VCaP (cell line): ENCODE measurements at regions not wholly inside any gene's neighbourhood (a gene's known extent, or its start where the extent isn't known, plus 50 kb on each side); places are given as distances from the start of the nearest gene placed in this dataset.
"Not testable (repeated sequence)": the region's sequence is repeated elsewhere in the genome, so short reads cannot be mapped to it uniquely, and the experiment has no call there.

Experiments
- H3K27ac ChIP-seq: fragments of 450-650 bp; 2 replicates; pipeline ENCODE4 v1.5.1; 2017
- TF ChIP-seq, protein P1 (sequence below): fragments of 450-650 bp; conservative IDR thresholded peaks from 2 replicates; pipeline ENCODE4 v1.5.1; 2017; ENCODE audit warnings: mild to moderate bottlenecking, moderate library complexity

DNA sequence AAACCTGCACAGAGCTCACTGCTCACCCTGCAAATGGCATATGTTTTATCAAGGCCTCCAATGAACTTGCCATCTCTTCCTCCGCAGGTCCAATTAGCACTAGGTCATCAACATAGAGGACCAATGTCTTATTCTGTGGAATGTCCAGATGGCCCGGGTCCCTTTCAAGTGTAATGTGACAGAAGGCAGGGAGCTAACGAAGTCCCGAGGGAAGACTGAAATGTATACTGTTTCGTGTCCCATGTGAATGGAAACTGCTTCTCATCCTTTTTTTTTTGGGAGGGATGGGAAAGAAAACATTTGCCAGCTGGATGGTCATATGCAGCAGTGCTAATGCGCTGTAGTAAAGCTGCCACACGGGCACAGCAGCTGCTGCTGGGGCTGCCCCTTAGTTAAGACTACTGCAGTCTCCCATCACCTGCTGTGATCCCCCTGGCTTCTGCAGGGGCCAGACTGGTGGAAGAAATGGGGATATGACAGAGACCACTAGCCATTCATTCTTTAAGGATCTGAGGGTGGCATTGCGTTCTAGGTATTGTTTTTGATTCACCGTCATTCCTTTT lies 61.7 kb upstream of the CCNY start:
- TF ChIP-seq, protein P1, sequence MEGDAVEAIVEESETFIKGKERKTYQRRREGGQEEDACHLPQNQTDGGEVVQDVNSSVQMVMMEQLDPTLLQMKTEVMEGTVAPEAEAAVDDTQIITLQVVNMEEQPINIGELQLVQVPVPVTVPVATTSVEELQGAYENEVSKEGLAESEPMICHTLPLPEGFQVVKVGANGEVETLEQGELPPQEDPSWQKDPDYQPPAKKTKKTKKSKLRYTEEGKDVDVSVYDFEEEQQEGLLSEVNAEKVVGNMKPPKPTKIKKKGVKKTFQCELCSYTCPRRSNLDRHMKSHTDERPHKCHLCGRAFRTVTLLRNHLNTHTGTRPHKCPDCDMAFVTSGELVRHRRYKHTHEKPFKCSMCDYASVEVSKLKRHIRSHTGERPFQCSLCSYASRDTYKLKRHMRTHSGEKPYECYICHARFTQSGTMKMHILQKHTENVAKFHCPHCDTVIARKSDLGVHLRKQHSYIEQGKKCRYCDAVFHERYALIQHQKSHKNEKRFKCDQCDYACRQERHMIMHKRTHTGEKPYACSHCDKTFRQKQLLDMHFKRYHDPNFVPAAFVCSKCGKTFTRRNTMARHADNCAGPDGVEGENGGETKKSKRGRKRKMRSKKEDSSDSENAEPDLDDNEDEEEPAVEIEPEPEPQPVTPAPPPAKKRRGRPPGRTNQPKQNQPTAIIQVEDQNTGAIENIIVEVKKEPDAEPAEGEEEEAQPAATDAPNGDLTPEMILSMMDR = no peak
- H3K27ac ChIP-seq = no peak overlapping the region

- TF ChIP-seq, protein P1 = no peak
These were observed 59.4 kb upstream of the CCNY start for GRCh38 chr10:35276889-35277288.

DNA sequence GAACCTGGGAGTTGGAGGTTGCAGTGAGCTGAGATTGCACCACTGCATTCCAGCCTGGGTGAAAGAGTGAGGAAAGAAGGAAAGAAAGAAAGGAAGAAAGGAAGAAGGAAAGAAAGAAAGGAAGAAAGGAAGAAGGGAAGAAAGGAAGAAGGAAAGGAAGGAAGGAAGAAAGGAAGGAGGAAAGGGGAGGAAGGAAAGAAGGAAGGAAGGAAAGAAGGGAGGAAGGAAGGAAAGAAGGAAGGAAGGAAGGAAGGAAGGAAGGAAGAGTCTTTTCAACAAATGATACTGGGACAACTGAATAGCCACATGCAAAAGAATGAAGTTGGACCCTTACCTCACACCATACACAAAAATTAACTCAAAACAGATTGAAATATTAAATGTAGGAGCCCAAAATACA lies 56.1 kb upstream of the CCNY start:
- not testable (repeated sequence) for H3K27ac ChIP-seq

More at GRCh38 chr10:35276889-35277288, 59.4 kb upstream of the CCNY start:
- H3K27ac ChIP-seq = no peak overlapping the region
